Suprapubic skin (tissue), 3 donors: ENCODE measurements at regions not wholly inside any gene's neighbourhood (a gene's known extent, or its start where the extent isn't known, plus 50 kb on each side); places are given as distances from the start of the nearest gene placed in this dataset.

Source experiments
- CTCF ChIP-seq, 2 donors: fragments of 200-600 bp in 1 of 2; fragments of 450-650 bp in 1 of 2; sonication (generic) in 1 of 2; IDR thresholded peaks; one replicate each; pipeline ENCODE4 v1.5.1; 2016 to 2019; ENCODE audit warnings: antibody characterized with exemption in 2 of 2, mild to moderate bottlenecking in 1 of 2, moderate library complexity in 1 of 2
- POLR2A ChIP-seq, 2 donors: fragments of 450-650 bp; IDR thresholded peaks; one replicate each; pipeline ENCODE4 v1.6.1; 2017; ENCODE audit warnings: antibody characterized with exemption in 2 of 2, mild to moderate bottlenecking in 2 of 2, moderate library complexity in 2 of 2

DNA sequence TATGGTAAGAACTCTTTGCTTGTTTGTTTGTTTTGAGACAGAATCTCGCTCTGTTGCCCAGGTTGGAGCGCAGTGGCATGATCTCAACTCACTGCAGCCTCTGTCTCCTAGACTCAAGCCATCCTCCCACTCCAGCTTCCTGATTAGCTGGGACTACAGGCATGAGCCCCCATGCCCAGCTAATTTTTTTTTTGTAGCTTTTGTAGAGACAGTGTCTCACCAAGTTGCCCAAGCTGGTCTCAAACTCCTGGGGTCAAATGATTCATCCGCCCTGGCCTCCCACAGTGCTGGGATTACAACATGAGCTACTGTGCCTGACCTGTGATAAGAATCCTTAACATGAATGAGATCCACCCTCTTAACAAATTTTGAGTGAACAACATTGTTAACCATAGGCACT lies 183.9 kb upstream of the TSHZ3 start:
- no peak for TF ChIP-seq CTCF (IDR thresholded peaks at IDR 0.05)
- TF ChIP-seq POLR2A (IDR thresholded peaks at IDR 0.05), result no peak
